C1 segment of cervical spinal cord (tissue), 14 donors: ENCODE measurements at regions not wholly inside any gene's neighbourhood (a gene's known extent, or its start where the extent isn't known, plus 50 kb on each side); places are given as distances from the start of the nearest gene placed in this dataset.

Experiments
- DNase-seq, 14 donors: peaks; one replicate each; lab custom pipeline; 2025; lab: John Stamatoyannopoulos, UW

GRCh38 chr7:155981703-155982102 lies 169.4 kb upstream of the SHH start:
- no peak for DNase-seq

- DNase-seq, result no peak
Observed at GRCh38 chr7:155980841-155981240, 168.6 kb upstream of the SHH start.

GRCh38 chr7:155979994-155980393 lies 167.7 kb upstream of the SHH start:
- DNase-seq, result no peak

GRCh38 chr7:155979566-155979965 lies 167.3 kb upstream of the SHH start:
- no peak for DNase-seq

GRCh38 chr7:155975490-155975889 lies 163.2 kb upstream of the SHH start:
- DNase-seq, result no peak

- DNase-seq, result no peak
Observed at GRCh38 chr7:155974186-155974897, 162.1 kb upstream of the SHH start.

- DNase-seq, result no peak
Observed at GRCh38 chr7:155973451-155973997, 161.3 kb upstream of the SHH start.

- DNase-seq, result no peak
Observed at GRCh38 chr7:155972651-155973390, 160.6 kb upstream of the SHH start.

- DNase-seq, result no peak
Observed at GRCh38 chr7:155972247-155972646, 160.0 kb upstream of the SHH start.

- DNase-seq, result no peak
Observed at GRCh38 chr7:155971180-155971770, 159.0 kb upstream of the SHH start.

GRCh38 chr7:155969192-155969929 lies 157.1 kb upstream of the SHH start:
- no peak for DNase-seq

- DNase-seq, result no peak
Observed at GRCh38 chr7:155965010-155965409, 152.7 kb upstream of the SHH start.

GRCh38 chr7:155964543-155964942 lies 152.3 kb upstream of the SHH start:
- no peak for DNase-seq

GRCh38 chr7:155963771-155964195 lies 151.5 kb upstream of the SHH start:
- no peak for DNase-seq

GRCh38 chr7:155963356-155963755 lies 151.1 kb upstream of the SHH start:
- DNase-seq, result no peak

- no peak for DNase-seq
Observed at GRCh38 chr7:155962968-155963300, 150.7 kb upstream of the SHH start.

- no peak for DNase-seq
Observed at GRCh38 chr7:155962191-155962967, 150.1 kb upstream of the SHH start.

GRCh38 chr7:155961241-155962190 lies 149.3 kb upstream of the SHH start:
- no peak for DNase-seq

GRCh38 chr7:155959894-155960293 lies 147.6 kb upstream of the SHH start:
- no peak for DNase-seq

GRCh38 chr7:155956977-155957376 lies 144.7 kb upstream of the SHH start:
- DNase-seq, result no peak
